Globus pallidus (tissue), 1 donor: ENCODE measurements at regions not wholly inside any gene's neighbourhood (a gene's known extent, or its start where the extent isn't known, plus 50 kb on each side); places are given as distances from the start of the nearest gene placed in this dataset.
A peak's percentile ranks its signal among the peaks of the same experiment; 100 is the strongest.
"Not testable (repeated sequence)": the region's sequence is repeated elsewhere in the genome, so short reads cannot be mapped to it uniquely, and the experiment has no call there.

ENCODE experiments used
- DNase-seq: peaks from one replicate; pipeline ENCODE4 v3.0.0-alpha.2; 2015; ENCODE audit warnings: low spot score

DNA sequence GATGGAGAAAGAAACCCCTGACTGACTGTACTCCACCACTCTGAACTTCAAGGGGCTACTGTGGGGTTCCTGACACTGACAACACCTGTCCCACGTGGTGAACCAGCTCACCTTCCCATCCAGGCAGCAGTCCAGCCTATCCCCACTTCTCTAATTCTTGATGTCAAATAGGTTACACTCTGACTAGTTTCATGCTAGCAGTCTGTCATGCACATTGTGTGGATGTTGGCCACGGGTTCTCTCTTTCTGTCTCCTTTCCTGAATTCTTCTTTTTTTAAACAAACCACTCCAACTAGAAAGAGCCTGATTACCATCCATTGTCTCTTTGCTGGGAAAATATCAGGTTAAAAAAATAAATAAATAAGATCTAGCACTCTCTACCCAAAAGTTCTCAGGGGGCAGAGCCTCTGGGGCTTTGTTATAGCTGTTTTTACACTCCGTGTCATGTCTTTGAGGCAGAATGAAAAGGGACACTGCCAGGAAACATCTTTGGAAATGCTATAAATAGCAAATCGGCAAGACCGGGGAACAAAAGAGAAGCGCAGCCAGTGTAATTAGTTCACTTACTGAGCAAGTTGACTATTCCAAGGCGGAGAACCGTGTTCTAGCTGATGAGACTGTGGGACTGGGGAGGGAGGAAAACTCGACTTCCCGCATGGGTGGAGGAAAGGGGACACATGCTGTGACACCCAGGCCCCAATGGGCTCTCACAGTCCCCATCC, 356.1 kb downstream of the OMA1 start:
- DNase-seq = no peak

DNA sequence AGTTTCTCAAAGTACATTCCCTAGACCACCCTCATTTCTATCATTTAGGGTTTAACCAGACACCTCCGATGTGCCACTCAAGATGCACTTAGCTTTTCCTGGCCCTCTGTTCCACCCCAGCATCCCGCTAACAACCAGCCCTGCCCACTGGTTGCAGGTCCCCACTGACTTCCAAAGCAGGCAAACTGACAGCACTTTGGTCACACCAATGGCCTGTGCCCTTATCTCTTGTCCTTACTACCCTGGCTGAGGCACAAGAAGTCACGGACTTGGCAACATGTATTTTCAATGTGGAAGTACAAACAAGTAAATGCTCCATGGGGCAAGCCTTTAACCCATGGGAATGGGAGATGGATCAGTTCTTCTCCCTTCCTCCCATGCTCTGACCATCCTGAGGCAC, 357.1 kb downstream of the OMA1 start:
- DNase-seq = no peak

DNA sequence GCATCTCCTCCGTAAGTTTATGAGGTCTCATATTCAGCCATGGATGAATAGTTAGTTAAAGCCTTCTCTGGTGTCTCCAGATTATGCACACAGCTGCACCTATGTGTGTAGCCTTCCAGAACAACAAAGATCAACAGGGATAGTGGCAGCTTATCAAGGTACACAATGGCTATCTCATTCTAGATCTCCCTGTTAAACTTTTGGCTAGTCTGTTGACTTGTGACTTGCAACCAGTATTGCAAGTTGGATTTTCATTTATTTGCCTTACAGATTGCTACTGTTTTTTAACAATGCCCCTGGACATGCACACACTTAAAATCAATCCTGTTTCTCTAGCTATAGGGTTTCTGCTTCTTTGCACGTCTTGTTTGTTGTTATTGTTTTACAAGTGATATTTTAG, 363.2 kb downstream of the OMA1 start:
- no peak for DNase-seq

DNA sequence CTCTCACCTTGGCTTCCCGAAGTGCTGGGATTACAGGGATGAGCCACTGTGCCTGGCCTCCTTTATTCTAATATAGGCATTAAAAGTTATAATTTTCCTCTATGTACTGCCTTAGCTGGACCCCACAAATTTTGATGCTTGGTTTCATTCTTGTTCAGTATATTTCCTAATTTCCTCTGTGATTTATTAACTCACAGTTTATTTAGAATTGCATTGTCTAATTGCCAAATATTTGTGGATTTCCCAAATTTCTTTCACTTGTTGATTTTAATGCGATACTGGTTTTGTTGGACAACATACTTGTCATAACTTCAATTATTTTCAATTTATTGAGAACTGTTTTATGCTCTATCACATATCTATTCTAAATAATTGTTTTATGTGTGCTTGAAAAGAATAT, 366.0 kb downstream of the OMA1 start:
- no peak for DNase-seq

DNA sequence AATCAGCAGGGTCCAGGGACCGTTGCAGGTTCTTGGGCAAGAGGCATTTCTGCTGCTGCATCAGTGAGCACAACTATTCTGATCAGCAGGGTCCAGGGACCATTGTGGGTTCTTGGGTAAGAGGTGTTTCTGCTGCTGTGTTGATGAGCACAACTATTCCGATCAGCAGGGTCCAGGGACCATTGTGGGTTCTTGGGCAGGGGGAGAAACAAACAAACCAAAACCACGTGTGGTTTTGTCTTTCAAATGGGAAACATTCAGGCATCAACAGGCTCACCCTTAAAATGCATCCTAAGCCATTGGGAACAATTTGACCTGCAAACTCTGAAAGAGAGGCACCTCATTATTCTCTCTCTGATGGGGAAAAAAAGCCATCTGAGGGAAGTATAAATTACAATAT, 377.4 kb downstream of the OMA1 start:
- DNase-seq = not testable (repeated sequence)

DNA sequence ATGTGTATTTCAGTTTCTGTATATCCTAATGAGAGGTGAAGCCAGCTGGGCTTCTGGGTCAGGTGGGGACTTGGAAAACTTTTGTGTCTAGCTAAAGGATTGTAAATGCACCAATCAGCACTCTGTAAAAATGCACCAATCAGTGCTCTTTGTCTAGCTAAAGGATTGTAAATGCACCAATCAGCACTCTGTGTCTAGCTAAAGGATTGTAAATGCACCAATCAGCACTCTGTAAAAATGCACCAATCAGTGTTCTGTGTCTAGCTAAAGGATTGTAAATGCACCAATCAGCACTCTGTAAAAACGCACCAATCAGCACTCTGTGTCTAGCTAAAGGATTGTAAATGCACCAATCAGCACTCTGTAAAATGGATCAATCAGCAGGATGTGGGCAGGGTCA, 379.4 kb downstream of the OMA1 start:
- not testable (repeated sequence) for DNase-seq

DNA sequence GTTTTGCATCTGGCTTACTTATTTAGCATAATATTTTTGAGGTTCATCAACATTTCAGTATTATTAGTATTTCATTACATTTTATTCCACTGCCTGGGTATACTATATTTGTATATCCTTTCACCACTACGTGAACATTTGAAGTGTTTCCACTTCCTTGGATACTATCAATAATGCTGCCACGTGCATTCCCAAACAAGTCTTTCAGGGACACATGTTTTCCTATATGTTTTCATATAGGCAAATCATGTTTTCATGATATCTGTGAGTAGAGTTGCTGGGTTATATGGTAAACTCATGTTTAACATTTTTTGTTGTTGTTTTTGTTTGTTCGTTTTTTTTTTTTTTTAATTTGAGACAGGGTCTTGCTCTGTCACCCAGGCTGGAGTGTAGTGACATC, 380.1 kb downstream of the OMA1 start:
- DNase-seq = no peak

DNA sequence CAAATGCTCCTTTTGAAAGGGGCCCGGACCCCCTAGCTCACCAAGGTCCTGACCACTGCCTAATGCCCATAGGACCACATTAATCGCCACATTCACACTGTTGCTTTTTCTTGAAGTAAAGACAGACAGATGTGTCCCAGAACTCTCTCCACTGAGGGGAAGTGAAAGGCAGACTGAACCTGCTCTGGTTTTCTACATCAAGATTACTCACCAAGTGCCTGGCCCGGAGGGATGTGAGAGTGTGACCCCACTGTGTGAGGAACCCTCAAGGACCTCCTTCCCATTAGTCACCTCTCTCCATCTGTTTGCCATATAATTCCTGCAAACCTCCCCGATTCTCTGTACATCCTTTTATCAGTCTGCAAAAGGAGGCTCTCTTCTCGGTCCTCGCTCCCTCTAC, 381.5 kb downstream of the OMA1 start:
- DNase-seq = no peak

DNA sequence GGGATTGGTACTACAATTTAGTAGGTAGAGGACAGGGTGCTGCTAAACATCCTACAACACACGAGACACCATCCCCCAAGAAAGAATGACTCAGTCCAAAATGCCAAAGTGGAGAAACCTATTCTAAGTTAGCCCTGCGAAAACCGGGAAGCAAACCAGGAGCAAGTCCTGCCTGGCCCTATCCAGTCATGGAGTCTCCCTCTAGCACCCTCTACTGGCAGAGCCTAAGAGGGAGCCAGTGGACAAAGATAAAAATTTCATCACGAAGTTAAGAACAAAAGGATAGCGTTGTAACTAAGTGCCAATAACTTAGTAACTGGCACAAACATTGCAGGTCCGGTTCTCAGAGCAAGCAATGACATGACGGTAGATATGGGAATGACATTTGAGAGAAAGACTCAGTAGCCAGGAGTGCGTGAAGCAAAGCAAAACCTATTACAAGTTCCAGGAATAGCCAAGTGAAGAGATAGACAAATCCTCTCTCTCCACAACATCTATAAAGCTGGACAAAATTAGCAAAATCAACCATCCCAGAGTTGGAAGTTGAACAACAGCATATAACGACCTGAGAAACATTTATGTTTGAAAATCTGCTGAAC, 383.5 kb downstream of the OMA1 start:
- peak; percentile 53 for DNase-seq

DNA sequence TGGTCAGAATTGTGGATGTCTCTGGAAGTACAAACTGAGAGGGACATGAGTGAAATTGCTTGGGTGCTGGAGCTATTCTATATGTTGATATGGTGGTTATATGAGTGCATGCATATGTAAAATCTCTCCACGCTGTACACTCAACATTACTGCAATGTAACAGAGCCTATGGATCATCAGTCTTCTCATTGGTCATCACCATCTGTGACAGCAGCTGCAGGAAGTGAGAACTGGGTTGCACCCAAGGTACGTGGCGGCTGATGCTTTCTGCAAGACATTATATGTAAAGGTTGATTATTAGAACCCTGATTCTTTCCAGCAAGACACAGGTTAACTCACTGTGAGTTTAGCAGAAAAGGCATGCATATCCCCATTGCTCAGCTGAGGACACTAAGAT, 387.1 kb downstream of the OMA1 start:
- no peak for DNase-seq

DNA sequence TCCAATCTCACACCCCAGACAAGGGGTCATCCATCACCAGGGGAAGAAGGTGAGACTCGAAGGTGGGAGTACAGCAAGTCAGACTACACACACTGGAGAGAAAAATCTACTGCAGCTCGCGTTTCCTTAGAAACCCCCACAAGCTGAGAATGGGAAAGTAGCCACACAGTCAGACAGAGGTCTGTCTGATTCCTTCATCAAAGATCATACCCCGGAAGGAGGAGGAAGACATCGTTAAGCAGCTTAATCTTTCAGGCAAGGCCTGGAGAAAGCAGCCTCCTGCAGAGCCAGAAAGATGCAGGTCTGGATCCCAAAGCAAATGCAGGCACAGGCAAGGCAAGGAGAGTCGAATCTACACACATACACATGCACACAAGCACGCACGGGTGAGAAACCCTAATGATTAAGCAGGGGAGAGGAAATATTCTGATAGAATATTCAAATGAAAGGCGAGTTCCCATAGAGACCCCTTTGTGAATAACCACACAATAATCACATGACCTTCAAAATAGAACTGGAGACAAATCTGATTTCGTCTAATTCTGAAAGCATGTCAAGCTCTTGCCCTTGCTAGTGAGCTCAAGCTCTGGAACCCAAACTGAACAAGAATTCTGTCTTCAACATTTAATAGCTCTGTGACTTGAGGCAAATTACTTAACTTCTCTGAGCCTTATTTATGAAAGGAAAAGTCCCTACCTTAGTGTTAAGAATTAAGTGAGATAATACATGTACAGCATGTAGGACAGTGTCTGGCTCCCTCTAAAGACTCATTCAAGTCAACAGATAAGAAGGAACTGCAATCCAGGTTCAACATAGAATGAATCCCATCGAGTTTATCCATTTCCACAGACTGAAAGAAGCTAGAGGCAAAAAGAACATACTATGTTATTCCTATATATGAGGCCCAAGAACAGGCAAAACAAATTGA, 387.8 kb downstream of the OMA1 start:
- no peak for DNase-seq

DNA sequence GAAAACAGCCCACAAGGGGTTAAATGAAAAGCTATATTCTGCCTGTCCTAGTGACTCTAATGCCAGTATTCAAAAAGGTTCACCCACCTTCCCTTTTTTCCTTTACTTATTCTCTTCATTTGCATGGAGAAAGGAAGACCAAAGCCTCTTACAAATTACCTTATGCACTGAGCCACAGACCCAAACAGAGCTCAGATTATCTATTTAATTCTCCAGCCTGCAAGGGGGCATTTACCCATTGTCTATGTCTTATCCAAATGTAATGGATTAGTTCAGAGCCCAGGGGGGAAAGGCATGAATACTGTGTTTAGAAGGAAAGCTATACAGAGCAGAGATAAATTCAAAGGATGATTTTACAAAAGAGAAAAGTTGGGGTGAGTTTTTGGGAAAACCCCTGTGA, 388.5 kb downstream of the OMA1 start:
- DNase-seq = no peak

DNA sequence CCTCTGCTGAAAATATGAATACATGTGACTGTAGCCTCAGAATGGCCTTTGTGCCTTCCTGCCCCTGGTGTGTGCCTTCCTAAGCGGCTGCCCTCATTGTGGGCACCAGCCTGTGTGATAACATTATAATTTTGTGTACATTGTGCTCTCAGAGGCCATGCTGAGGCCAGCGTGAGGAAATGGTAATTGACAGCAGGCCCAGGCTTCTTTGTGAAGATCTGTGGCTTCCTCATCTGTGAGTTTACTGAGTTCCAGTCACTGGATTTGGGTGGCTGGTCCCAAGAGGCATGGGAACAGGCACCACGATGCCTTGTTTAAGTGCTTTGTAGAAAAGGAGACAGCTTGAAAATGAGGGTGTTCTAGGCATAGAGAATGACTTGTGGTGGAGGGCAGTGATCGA, 389.3 kb downstream of the OMA1 start:
- no peak for DNase-seq

DNA sequence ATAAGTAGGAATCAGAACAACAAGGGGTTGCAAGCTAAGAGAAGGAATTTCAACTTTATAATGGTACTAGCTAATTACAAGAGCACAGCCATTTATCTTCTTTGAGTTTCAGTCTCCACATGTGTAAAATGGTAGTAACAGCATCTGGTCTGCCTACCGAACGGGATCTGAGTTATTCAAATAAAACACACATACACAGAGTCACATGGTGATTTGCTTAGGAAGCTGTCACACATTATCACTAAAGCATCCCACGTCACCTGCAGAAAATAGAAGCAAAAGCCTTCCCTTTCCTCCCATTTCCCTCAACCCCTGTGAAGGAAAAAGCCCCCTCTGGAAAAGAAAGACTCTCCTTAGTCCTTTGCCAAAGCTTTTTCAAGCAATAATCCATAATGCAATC, 389.7 kb downstream of the OMA1 start:
- no peak for DNase-seq

DNA sequence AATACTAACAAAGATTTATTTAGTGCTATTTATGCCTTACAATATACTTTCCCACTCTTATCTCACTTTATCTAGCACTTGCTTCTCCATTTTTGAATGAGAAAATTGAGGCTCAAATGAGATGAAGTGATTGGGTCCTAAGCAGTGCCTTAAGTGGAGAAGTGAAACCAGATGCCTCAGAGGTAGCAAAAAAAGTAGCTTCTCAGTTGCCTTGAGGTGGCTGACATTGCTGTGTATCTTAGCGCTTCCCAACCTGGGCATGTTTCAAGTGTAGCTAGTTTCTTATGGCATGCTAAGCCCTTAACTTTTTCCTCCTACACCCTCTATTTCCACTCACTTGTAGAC, 390.4 kb downstream of the OMA1 start:
- DNase-seq = no peak

DNA sequence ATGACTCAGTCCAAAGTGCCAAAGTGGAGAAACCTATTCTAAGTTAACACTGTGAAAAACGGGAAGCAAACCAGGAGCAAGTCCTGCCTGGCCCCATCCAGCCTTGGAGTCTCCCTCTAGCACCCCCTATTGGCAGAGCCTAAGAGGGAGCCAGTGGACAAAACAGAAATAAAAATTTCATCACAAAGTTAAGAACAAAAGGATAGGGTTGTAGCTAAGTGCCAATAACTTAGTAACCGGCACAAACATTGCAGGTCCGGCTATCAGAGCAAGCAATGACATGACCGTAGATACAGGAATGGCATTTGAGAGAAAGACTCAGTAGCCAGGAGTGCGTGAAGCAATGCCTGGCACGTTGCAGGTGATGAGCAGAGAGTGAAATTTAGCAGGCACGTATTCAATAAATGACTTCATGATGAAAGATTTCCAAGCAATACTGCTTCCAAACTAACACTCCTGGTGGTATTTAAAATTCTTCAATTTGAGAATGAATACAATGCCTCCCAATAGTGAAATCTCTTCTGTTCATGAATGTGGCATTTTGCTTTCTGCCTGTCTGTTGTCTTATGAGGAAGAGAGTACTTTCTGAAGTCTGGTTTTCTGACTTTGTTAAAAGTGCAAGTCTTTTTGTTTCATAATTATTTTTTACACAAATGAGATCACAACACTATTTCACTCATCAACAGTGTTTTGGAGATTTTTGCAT, 391.0 kb downstream of the OMA1 start:
- DNase-seq = peak; percentile 4

DNA sequence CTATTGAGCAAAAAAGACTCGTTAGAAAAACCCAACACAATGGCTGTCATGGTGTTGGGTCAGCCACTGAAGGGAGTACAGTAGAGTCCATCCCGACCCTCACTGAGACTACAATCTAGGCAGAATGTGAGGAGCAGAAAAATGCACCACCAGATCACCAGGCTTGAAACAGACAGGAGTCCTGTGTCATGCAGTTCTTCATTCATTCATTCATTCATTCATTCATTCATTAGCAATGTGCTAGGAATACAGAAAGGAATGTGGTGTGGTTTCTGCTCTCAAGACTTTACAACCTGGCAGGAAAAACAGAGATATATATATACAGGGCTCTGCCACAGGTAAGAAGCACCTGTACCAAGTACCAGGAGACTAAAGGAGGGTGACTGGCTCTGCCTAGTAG, 392.3 kb downstream of the OMA1 start:
- DNase-seq = no peak

DNA sequence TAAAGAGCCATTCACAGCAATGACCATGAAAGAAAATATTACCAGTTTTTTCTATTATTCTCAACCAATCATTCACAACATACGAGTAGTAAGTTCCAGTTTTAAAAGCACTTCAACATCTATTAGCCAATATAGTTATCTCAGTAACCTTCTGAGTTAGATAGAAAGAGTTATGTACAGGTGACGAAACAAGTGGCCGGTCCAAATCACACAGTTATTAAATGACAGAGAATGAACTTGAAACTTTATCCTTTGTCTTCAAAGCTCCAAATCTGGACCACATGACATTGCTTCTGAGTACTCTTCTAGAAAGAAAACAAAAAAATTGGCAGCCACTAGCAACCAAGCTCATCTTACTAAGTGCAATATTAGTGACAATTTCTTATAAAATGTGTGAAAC, 393.8 kb downstream of the OMA1 start:
- DNase-seq = no peak

DNA sequence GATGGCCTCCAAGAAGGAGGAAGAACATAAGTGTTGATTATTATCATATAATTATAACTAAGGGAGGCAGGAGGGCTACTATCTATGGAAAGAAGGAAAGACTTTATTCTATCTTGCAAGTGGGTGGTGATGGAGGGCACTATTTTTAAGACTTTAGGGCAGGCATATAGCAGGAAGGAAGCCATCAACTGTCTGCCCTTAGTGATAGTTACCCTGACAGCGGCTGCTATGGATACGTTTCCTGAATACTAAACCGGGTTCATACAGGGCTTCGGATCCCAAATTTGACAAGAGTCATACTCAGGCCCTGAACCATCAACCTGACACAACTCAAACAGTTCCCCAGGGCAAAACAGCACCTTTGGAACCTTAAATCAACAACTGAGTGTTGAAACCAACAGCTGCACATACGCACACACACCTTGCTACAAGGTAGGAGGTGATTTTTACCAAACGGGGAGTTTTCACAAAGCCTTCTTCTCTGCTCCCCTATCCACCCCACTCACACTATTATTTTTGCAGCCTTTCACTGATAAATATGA, 397.2 kb downstream of the OMA1 start:
- DNase-seq = no peak

DNA sequence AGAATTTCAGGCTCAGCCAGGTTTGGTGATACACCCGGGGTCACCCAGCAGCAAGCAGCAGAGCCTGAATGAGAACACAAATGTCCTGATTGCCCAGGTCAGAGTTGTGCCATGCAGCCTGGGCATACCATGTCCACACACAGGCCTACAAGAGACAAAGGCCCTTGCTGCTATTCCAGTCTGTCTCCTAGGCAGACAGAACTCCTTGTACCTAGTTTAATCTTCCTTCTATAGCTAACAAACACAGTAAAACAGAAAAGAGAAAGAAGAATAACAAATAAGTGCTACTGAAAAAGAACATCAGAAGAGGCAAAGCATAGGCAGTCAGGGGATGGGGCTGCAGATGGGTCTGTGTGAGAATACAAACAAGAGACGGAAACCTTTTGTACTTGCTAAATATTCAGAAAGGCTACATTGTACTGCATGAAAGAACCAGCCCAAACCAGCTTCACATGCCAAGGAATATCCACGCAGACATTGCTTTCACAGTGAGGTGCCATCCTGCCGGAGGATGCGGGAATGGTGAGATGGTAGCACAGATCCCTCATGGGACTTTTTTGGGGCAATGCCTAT, 401.7 kb downstream of the OMA1 start:
- no peak for DNase-seq

DNA sequence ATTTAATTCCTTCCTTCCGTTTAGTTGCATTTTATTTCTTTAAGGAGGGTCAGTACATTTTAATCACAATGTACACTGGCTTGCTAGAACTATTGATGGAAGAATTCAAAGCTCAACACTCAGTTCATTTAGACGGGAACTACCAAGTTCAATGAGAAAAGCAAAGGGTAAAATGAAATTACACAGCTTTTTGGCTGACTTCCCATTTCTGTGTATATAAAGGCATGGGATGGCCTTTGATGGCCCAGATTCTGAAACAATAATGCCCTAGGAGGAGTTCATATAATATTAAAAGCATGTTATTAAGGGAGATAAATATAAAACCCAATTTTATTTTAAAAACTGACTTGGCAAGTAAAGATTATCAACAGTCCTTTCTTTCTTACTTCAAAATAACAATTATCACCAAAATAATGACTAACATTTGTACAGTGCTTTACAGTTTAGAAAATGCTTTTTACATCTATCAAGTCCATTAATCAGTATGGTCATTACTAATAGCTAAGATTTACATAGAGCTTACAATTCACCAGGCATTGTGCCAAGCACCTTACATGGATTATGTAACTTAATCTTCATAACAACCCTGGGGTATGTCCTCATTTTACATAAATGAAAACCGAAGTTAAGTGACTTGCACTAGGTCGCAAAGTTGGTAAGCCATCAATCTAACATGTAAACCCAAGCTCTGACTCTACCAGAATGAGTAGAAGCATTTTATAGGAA, 402.4 kb downstream of the OMA1 start:
- no peak for DNase-seq
